Keratinocyte (primary cell): ENCODE measurements at regions not wholly inside any gene's neighbourhood (a gene's known extent, or its start where the extent isn't known, plus 50 kb on each side); places are given as distances from the start of the nearest gene placed in this dataset.
A peak's percentile ranks its signal among the peaks of the same experiment; 100 is the strongest.

Experiments used
- DNase-seq: peaks from one replicate; pipeline ENCODE4 v3.0.0-alpha.2; 2011; ENCODE audit warnings: low read depth, missing footprints, low spot score
- FAIRE-seq: peaks from 2 replicates; lab custom pipeline; 2011; peaks lifted over from hg19 to GRCh38; lab: Jason Lieb, UNC
- H2AFZ ChIP-seq: 2 replicates; pipeline ENCODE4 v1.6.0; 2012; ENCODE audit warnings: low read length, control low read depth, inconsistent platforms; ENCODE audit not compliant: control insufficient read depth
- H3K27ac ChIP-seq: 2 replicates; pipeline ENCODE4 v1.5.1; 2011; ENCODE audit warnings: low read length; ENCODE audit not compliant: control insufficient read depth, insufficient read depth
- H3K27me3 ChIP-seq: 3 replicates; pipeline ENCODE4 v1.6.0; 2011; ENCODE audit warnings: low read length; ENCODE audit not compliant: control insufficient read depth, insufficient read depth; ENCODE audit errors: extremely low read depth
- H3K36me3 ChIP-seq, 2 experiments: 2 replicates in 1 of 2; 3 replicates in 1 of 2; pipeline ENCODE4 v1.5.1; 2011; ENCODE audit warnings: low read length in 2 of 2, mild to moderate bottlenecking in 1 of 2; ENCODE audit not compliant: control insufficient read depth in 2 of 2, insufficient read depth in 2 of 2; ENCODE audit errors: extremely low read depth in 1 of 2
- H3K4me1 ChIP-seq: 3 replicates; pipeline ENCODE4 v1.5.1; 2011; ENCODE audit warnings: low read length; ENCODE audit not compliant: control insufficient read depth, insufficient read depth; ENCODE audit errors: extremely low read depth
- H3K4me2 ChIP-seq: 3 replicates; pipeline ENCODE4 v1.6.0; 2011; ENCODE audit warnings: low read depth, low read length; ENCODE audit not compliant: control insufficient read depth, insufficient read depth; ENCODE audit errors: extremely low read depth
- H3K4me3 ChIP-seq, 3 experiments: fragments of 200-600 bp in 1 of 3; sonication (generic) in 1 of 3; 2 replicates in 2 of 3; 3 replicates in 1 of 3; pipeline ENCODE4 v1.5.1; 2011 to 2016; ENCODE audit warnings: low read length in 3 of 3, mild to moderate bottlenecking in 3 of 3, control low read depth in 2 of 3, inconsistent platforms in 1 of 3, low read depth in 1 of 3, mixed read lengths in 1 of 3, mixed run types in 1 of 3, moderate library complexity in 1 of 3; ENCODE audit not compliant: control insufficient read depth in 2 of 3, insufficient read depth in 2 of 3; ENCODE audit errors: extremely low read depth in 1 of 3
- H3K79me2 ChIP-seq: 2 replicates; pipeline ENCODE4 v1.6.0; 2012; ENCODE audit warnings: low read length; ENCODE audit not compliant: control insufficient read depth, insufficient read depth
- H3K9ac ChIP-seq: 3 replicates; pipeline ENCODE4 v1.6.0; 2011; ENCODE audit warnings: low read length; ENCODE audit not compliant: control insufficient read depth, insufficient read depth; ENCODE audit errors: extremely low read depth
- H3K9me1 ChIP-seq: 3 replicates; pipeline ENCODE4 v1.6.0; 2011; ENCODE audit warnings: low read length; ENCODE audit not compliant: control insufficient read depth, insufficient read depth; ENCODE audit errors: extremely low read depth
- H3K9me3 ChIP-seq: 2 replicates; pipeline ENCODE4 v1.5.1; 2012; ENCODE audit warnings: low read depth, low read length; ENCODE audit not compliant: control insufficient read depth
- H4K20me1 ChIP-seq: 3 replicates; pipeline ENCODE4 v1.6.0; 2011; ENCODE audit warnings: low read length; ENCODE audit not compliant: control insufficient read depth, insufficient read depth; ENCODE audit errors: extremely low read depth
- EZH2 ChIP-seq: IDR thresholded peaks from one replicate; pipeline ENCODE4 v1.6.1; 2012; ENCODE audit warnings: inconsistent platforms, mild to moderate bottlenecking, low read length, moderate library complexity
- dilution Hi-C: fragments of 300-500 bp; cut with MboI; formaldehyde crosslinking; loops from one replicate; pipeline ENCODE4 v1.7.0; 2020; ENCODE audit warnings: low sequenced_read_pairs; ENCODE audit not compliant: extremely low pct_ligation_motif_present
- TF ChIP-seq, protein P1 (sequence below), 3 experiments: IDR thresholded peaks in 1 of 3; conservative IDR thresholded peaks in 1 of 3; optimal IDR thresholded peaks in 1 of 3; 2 replicates in 2 of 3; 3 replicates in 1 of 3; pipeline versions ENCODE3 to v1.5.1; 2011; ENCODE audit warnings: low read length in 3 of 3, mild to moderate bottlenecking in 3 of 3, moderate library complexity in 2 of 3, control low read depth in 1 of 3, inconsistent platforms in 1 of 3; ENCODE audit not compliant: insufficient read depth in 2 of 3; ENCODE audit errors: extremely low read depth in 1 of 3

DNA sequence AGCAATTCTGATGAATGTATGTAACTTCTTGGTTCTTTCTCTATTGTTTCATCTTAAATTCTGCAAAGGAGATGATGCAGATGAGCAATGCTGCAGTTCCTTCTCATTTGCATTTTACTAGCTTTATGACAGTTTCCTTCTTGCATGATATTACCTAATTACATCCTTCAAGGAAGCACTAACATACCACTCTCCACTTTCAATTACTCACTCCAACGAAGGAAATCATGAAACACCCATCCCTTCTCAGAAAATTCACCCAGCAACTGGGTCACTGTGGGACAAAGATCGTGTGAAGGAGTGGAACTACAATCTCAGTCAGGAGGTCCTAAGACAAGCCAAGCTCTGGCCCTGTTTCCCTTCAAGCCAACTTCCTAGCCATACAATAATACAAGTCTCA, 142.3 kb downstream of the CHD1L start:
- H3K27me3 ChIP-seq: no peaks in the 10 kb centered on the region
- no peaks in the 10 kb centered on the region for H3K9me1 ChIP-seq
- H2AFZ ChIP-seq: no peak overlapping the region
- H4K20me1 ChIP-seq: no peaks in the 10 kb centered on the region
- dilution Hi-C loops: no loop called here
- H3K79me2 ChIP-seq: no peaks in the 10 kb centered on the region
- H3K4me1 ChIP-seq: no peaks in the 10 kb centered on the region
- no peaks in the 10 kb centered on the region for H3K36me3 ChIP-seq
- FAIRE-seq: no peak
- no peak for DNase-seq
- TF ChIP-seq EZH2: no peak
- no peak overlapping the region for H3K4me2 ChIP-seq
- H3K9ac ChIP-seq: no peak overlapping the region
- H3K4me3 ChIP-seq: no peak overlapping the region
- no peaks in the 10 kb centered on the region for H3K9me3 ChIP-seq
- no peak overlapping the region for H3K27ac ChIP-seq

DNA sequence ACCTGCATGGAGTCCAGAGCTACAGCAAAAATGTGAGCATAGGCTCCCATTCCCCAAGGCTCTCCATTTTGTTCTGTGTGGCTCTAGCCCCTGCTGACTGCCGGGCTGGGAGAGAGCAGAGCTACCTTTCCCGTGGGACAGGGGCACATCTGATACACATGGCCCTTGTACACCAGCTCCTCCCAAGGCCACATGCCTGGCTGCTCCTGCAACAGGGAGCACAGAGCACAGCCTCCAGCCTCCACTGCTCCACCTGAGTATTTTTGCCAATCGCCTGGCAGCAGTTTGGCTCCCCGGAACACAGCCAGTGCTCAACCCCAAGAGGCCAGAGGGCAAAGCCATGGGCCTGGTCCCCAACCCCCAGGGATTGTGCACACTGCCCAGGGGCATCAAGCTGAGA, 146.5 kb downstream of the CHD1L start:
- Histone ChIP-seq H3K27ac (no peak overlapping the region), H3K4me1 (no peaks in the 10 kb centered on the region), H3K36me3 (no peaks in the 10 kb centered on the region), H3K9me3 (no peaks in the 10 kb centered on the region), H4K20me1 (no peaks in the 10 kb centered on the region), H3K4me3 (no peak overlapping the region), H3K27me3 (no peaks in the 10 kb centered on the region), H2AFZ (no peak overlapping the region), H3K79me2 (no peaks in the 10 kb centered on the region), H3K9me1 (no peaks in the 10 kb centered on the region), H3K4me2 (no peak overlapping the region), H3K9ac (no peak overlapping the region)
- dilution Hi-C loops: no loop called here
- TF ChIP-seq EZH2: no peak
- TF ChIP-seq, protein P1, sequence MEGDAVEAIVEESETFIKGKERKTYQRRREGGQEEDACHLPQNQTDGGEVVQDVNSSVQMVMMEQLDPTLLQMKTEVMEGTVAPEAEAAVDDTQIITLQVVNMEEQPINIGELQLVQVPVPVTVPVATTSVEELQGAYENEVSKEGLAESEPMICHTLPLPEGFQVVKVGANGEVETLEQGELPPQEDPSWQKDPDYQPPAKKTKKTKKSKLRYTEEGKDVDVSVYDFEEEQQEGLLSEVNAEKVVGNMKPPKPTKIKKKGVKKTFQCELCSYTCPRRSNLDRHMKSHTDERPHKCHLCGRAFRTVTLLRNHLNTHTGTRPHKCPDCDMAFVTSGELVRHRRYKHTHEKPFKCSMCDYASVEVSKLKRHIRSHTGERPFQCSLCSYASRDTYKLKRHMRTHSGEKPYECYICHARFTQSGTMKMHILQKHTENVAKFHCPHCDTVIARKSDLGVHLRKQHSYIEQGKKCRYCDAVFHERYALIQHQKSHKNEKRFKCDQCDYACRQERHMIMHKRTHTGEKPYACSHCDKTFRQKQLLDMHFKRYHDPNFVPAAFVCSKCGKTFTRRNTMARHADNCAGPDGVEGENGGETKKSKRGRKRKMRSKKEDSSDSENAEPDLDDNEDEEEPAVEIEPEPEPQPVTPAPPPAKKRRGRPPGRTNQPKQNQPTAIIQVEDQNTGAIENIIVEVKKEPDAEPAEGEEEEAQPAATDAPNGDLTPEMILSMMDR (optimal IDR thresholded peaks at IDR 0.05 in 1 of 3, IDR thresholded peaks at IDR 0.05 in 1 of 3, conservative IDR thresholded peaks at IDR 0.05 in 1 of 3; ENCODE audit: extremely low read depth in 1 of 3, insufficient read depth in 2 of 3, low read length in 3 of 3): no peak
- no peak for FAIRE-seq
- no peak for DNase-seq

DNA sequence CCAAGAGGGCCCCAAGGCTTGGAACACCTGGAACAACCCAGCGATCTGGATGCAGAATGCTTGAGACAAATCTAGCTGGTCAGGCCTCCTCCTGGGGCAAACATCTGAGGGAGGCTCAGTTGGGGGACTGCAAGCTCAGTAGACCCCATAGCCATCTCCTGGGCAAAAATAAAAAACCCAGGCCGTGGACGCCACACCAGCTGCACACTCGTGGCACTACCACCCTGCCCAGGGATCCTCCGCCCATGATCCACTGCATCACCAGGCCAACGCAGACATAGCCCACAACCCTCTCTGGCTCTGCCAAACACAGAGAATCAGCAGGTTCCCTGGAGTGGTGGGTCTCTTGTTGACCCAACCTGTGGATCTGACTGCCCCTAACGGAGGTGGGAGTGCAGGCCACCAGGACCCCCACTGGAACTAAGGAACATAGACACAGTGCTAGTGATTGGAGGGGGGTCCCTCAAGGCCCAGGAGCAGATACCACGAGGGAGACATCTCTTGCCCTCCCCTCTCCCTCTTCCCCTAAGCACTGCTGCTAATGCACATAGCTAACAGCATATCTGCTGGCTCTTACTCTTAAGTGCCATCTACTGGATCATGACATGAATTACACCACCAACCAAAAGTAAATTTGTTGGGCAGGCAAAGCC, 147.2 kb downstream of the CHD1L start:
- no peak overlapping the region for H3K27ac ChIP-seq
- H3K9me3 ChIP-seq: no peaks in the 10 kb centered on the region
- H3K4me2 ChIP-seq: no peak overlapping the region
- H4K20me1 ChIP-seq: no peaks in the 10 kb centered on the region
- TF ChIP-seq, protein P1 (optimal IDR thresholded peaks at IDR 0.05 in 1 of 3, IDR thresholded peaks at IDR 0.05 in 1 of 3, conservative IDR thresholded peaks at IDR 0.05 in 1 of 3; ENCODE audit: extremely low read depth in 1 of 3, insufficient read depth in 2 of 3, low read length in 3 of 3): peak; percentile 64 to 81 (median 79)
- TF ChIP-seq EZH2: no peak
- no peak overlapping the region for H3K4me3 ChIP-seq
- H3K9me1 ChIP-seq: no peaks in the 10 kb centered on the region
- no peak overlapping the region for H2AFZ ChIP-seq
- no peaks in the 10 kb centered on the region for H3K79me2 ChIP-seq
- peak; percentile 75 for FAIRE-seq
- no peaks in the 10 kb centered on the region for H3K36me3 ChIP-seq
- dilution Hi-C loops: no loop called here
- no peaks in the 10 kb centered on the region for H3K27me3 ChIP-seq
- DNase-seq: no peak
- H3K9ac ChIP-seq: no peak overlapping the region
- no peaks in the 10 kb centered on the region for H3K4me1 ChIP-seq
